HEK293 (cell line): ENCODE measurements at regions not wholly inside any gene's neighbourhood (a gene's known extent, or its start where the extent isn't known, plus 50 kb on each side); places are given as distances from the start of the nearest gene placed in this dataset.

Experiments
- SALL2 ChIP-seq: fragments of 450-650 bp; formaldehyde crosslinking; IDR thresholded peaks from 2 replicates; pipeline ENCODE4 v1.5.0; 2017; ENCODE audit warnings: missing biosample characterization, mild to moderate bottlenecking, missing genetic modification characterization, borderline replicate concordance
- SETDB1 ChIP-seq: IDR thresholded peaks from one replicate; pipeline ENCODE4 v1.6.1; 2017; ENCODE audit warnings: mild to moderate bottlenecking, low read length, moderate library complexity, mixed read lengths; ENCODE audit not compliant: insufficient read length
- TCF7L2 ChIP-seq: IDR thresholded peaks from 2 replicates; pipeline ENCODE4 v1.6.1; 2011; ENCODE audit warnings: low read depth, mild to moderate bottlenecking, inconsistent platforms, low read length, moderate library complexity, borderline replicate concordance
- ZNF76 ChIP-seq: fragments of 450-650 bp; formaldehyde crosslinking; IDR thresholded peaks from 2 replicates; pipeline ENCODE4; 2016; ENCODE audit warnings: low read depth, missing biosample characterization, missing genetic modification characterization, borderline replicate concordance
- TF ChIP-seq, protein P1 (sequence below): fragments of 450-650 bp; formaldehyde crosslinking; IDR thresholded peaks from 2 replicates; pipeline ENCODE4 v1.5.1; 2016; ENCODE audit warnings: missing biosample characterization, missing genetic modification characterization
- TF ChIP-seq, protein P2 (sequence below): fragments of 450-650 bp; formaldehyde crosslinking; conservative IDR thresholded peaks from 2 replicates; pipeline ENCODE4 v1.5.1; 2016; ENCODE audit warnings: low read depth, missing biosample characterization, missing genetic modification characterization

DNA sequence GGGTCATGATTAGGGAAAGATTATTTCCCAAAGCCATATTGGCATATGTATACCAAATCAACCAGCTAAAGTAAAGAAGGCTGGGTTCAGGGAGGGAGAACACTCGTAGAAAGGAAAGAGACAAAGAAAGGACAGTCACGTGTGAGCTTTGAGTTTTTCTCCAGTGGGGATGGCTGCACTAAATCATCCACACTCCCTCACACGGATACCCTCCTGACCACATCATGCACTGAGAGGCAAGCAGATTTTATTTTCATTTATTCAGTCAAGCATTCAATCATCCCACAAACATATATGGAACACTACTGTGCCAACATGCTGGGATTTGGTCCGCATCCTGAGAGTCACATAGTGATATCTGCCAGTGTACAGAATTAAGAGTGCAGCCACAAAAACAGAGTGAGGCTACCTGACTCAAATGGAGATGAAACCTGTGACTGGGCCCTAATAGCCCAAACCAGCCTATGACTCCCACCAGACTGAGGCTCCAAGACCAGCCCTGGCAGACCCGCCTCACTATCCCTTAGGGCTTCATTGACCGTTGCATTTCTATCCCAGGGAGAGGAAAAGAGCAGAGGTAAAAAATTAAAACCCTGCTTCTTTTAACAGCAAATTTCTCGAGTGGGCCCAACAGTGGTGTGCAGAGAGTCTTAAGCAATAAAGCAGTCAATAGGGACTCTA is 155.9 kb downstream of the BARHL2 start:
- TF ChIP-seq, protein P1, sequence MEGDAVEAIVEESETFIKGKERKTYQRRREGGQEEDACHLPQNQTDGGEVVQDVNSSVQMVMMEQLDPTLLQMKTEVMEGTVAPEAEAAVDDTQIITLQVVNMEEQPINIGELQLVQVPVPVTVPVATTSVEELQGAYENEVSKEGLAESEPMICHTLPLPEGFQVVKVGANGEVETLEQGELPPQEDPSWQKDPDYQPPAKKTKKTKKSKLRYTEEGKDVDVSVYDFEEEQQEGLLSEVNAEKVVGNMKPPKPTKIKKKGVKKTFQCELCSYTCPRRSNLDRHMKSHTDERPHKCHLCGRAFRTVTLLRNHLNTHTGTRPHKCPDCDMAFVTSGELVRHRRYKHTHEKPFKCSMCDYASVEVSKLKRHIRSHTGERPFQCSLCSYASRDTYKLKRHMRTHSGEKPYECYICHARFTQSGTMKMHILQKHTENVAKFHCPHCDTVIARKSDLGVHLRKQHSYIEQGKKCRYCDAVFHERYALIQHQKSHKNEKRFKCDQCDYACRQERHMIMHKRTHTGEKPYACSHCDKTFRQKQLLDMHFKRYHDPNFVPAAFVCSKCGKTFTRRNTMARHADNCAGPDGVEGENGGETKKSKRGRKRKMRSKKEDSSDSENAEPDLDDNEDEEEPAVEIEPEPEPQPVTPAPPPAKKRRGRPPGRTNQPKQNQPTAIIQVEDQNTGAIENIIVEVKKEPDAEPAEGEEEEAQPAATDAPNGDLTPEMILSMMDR (tag by site-specific recombination): no peak
- TF ChIP-seq, protein P2, sequence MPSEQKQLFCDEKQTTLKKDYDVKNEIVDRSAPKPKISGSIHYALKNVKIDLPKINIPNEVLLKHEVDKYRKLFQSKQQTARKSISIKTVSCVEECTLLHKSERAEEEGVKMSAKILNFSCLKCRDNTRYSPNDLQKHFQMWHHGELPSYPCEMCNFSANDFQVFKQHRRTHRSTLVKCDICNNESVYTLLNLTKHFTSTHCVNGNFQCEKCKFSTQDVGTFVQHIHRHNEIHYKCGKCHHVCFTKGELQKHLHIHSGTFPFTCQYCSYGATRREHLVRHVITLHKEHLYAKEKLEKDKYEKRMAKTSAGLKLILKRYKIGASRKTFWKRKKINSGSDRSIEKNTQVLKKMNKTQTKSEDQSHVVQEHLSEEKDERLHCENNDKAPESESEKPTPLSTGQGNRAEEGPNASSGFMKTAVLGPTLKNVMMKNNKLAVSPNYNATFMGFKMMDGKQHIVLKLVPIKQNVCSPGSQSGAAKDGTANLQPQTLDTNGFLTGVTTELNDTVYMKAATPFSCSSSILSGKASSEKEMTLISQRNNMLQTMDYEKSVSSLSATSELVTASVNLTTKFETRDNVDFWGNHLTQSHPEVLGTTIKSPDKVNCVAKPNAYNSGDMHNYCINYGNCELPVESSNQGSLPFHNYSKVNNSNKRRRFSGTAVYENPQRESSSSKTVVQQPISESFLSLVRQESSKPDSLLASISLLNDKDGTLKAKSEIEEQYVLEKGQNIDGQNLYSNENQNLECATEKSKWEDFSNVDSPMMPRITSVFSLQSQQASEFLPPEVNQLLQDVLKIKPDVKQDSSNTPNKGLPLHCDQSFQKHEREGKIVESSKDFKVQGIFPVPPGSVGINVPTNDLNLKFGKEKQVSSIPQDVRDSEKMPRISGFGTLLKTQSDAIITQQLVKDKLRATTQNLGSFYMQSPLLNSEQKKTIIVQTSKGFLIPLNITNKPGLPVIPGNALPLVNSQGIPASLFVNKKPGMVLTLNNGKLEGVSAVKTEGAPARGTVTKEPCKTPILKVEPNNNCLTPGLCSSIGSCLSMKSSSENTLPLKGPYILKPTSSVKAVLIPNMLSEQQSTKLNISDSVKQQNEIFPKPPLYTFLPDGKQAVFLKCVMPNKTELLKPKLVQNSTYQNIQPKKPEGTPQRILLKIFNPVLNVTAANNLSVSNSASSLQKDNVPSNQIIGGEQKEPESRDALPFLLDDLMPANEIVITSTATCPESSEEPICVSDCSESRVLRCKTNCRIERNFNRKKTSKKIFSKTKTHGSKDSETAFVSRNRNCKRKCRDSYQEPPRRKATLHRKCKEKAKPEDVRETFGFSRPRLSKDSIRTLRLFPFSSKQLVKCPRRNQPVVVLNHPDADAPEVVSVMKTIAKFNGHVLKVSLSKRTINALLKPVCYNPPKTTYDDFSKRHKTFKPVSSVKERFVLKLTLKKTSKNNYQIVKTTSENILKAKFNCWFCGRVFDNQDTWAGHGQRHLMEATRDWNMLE (tag by site-specific recombination): no peak
- TF ChIP-seq ZNF76 (tag by site-specific recombination) (no peak), SALL2 (no peak), TCF7L2 (no peak), SETDB1 (no peak)
